ENCODE measurements at regions not wholly inside any gene's neighbourhood (a gene's known extent, or its start where the extent isn't known, plus 50 kb on each side); places are given as distances from the start of the nearest gene placed in this dataset.
A peak's percentile ranks its signal among the peaks of the same experiment; 100 is the strongest.

DNA sequence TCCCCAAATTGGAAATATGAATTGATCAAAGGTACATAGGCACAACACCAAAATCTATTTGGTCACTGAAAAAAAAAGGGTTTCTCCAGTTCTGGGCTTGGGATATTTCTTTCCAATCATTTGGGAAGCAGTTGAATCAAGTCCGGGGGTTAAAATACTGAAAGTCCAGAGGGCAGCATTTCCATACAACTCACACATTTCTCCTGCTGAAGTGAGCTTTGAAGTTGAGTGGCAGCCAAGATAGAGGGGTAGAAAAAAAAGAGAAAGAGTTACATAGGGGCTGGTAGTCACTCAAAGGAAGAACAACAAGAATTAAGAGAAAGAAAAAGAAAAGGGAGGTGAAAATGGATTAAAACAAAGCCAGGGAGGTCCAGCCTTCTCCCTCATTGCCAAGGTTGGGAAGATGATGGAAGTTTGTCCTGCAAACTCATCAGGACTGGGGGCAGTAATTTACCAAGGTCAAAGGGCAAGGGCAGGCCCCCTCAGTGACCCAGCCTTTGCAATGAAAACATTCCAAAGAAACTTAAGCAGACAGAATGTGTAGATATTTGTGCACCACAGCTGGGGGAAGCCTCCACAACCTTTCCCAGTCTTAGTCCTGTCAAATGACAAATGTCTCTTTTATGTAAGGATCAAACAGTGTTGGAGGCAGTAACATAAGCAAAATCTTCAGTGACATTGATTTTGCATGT lies 525.3 kb upstream of the JARID2 start:
- DNase-seq (ENCODE audit: low read depth) = no peak

DNA sequence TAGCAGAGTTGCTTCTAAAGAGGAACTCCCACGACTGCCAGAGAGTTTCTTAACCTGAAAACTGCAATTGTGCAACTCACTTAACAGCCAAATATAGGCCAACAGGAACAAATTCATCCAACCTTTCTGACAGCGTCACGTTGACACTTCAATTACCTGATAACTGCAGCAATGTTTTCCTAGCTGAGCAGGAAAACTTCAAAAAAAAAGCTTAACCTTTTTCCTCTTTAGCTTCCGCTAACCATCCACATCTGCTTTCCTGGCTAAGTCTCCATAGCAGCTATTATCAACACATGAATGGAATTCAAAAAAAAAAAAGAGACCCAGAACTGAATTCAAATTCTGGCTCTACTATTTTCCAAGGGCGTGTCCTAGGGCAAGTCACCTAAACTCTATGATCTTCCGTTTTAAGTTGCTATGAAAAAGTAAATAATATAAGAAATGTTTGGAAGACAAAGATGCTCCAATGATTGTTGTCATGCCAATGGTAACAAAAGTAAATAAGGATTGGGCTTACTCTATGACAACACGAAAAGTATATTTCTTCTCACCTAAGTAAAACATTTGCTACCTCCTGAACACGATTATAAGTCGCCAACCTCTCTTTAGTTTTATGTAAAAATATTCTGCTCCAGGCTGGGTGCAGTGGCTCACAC lies 524.6 kb upstream of the JARID2 start:
- no peak for DNase-seq (ENCODE audit: low read depth)

DNA sequence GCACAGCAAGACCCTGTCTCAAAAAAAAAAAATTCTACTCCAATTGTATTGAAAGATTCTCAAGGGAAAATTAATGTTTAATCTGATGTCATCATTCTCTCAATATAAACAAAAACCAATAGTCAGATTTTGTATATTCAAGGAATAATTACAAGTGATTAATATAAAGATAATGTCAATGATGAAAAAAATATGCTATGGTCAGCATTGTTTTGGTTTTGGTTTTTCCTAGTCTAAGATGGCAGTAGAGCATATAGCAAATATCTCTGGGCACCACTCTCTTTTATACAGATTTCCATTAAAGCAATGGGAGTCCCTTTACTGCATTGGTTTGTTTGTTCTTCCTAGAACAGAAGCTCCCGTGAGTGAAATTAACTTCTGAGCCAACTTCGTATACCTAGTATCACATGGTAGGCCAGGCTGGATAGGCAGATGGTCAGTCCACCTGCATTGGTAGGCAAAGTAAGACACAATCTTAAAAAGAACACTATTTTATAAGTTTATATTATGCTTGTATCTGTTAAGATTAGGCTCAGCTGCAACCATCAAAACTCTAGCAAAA lies 523.8 kb upstream of the JARID2 start:
- DNase-seq (ENCODE audit: low read depth) = no peak

DNA sequence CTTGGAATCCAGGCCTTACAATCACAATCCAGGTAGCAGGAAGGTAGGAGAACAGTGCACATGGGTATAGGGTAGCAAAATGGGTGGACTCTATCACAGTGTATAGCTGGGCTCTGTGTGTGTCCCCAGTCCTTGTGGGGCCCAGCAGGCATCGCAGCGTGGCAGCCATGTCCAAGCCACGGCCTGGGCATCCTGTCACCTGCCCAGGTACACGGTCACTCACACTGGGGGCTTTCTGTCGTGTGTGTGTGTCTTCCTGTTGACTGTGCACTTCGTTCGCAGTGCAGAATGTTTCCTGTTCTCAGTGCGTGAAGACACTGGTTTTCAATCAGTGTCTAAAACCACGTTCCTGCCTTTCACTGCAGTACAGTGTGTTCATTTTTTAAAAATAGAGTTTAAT lies 523.2 kb upstream of the JARID2 start:
- no peak for DNase-seq (ENCODE audit: low read depth)

DNA sequence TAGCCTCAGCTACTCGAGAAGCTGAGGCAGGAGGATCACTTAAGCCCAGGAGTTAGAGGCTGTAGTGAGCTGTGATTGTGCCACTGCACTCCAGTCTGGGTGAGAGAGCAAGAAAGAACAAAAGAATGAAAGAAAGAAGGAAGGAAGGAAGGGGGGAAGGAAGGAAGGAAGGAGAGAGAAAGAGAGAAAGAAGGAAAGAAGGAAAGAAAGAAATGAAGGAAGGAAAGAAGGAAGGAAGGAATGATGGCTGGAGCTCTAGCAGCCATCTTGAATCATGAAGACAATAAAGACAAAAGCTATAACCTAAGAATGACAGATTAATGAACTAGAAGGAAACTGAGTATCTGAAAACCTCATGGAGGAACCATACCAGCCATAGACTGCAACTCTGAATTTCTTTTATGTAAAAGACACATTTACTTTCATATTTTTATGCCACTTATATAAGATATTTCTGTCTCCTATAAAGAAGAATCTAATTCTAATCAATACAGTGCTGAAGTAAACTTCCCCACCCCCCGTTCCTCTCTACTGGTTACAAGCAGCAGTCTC lies 522.3 kb upstream of the JARID2 start:
- DNase-seq (ENCODE audit: low read depth) = no peak

DNA sequence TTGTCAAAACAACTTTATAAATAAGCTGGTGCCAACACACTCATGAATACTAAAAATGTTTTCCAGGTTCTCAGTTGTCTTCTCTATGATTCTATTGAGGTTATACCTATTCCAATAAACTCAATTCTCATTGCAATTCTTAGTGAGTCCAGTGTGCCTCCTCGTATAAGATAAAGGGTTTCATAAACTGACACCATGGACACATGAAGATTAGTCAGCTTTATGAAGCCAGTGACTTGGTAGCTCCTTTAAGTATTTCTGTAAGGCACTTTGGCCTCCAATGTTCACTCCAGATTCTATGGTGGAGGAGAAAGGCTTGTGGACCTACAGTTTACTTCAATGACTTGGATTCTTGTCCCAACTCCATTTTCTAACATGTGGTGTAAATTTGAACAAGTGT lies 521.3 kb upstream of the JARID2 start:
- no peak for DNase-seq (ENCODE audit: low read depth)

DNA sequence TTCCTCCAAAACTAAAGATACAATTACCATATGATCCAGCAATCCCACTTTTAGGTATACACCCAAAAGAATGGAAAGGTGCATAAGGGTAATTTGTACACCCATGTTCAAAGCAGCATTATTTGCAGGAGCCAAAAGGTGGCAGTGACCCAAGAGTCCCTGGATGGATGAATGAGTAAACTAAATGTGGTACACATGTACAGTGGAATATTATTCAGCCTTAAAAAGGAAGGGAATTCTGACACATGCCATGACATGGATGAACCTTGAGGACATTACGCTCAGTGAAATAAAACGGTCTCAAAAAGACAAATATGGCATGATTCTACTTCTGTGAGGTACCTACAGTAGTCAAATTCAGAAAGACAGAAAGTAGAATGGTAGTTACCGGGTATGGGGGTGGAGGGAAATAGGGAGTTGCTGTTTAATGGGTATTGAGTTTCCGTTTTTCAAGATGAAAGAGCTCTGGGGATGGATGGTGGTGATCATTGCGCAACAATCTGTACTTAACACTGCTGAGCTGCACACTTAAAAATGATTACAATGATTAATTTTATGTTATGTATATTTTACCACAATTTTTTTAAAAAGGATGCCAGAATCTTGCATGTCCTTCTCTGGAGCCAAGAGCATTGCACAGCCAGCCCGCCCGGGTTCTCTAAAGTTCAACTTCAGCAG lies 518.9 kb upstream of the JARID2 start:
- DNase-seq (ENCODE audit: low read depth) = no peak

DNA sequence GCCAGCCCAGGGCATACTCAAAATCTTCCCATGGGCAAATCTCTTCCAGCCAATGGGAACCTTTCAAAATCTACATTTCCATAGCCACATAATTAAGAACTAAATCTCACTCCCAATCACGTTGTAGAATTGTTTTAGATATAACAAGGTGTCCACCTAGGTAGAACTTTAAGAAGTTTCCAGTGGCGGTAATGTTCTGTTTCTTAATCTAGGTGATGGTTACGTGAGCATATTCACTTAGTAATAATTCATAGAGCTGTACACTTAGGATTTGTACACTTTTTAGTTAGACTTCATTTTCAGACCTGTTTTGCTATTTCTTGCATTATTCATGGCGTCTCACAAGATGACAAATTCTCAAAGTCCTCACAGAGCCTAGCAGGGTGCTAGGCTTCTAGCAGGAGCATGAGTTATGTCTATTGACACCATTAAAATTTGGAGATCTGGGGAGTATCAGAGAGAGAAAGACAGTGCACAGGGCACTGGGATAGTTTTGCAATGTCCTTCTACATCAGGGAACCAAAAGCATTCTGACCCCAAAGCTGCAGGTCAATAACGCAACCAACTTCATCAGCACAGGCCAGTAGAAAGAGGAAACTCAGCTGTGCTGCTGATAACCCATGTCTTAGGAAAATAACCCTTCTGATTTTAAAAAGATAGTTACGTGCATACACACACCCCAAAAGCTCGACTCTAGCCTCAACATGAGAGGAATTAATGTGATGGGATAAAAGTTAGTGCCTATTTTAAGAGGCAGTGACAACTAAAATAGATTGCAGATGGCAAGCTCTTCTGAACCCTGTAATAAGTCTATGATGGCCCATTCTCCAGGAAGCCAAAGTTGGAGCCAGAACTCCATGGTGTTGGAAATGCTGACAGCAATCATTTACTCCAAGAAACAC lies 518.1 kb upstream of the JARID2 start:
- DNase-seq (ENCODE audit: low read depth) = no peak

DNA sequence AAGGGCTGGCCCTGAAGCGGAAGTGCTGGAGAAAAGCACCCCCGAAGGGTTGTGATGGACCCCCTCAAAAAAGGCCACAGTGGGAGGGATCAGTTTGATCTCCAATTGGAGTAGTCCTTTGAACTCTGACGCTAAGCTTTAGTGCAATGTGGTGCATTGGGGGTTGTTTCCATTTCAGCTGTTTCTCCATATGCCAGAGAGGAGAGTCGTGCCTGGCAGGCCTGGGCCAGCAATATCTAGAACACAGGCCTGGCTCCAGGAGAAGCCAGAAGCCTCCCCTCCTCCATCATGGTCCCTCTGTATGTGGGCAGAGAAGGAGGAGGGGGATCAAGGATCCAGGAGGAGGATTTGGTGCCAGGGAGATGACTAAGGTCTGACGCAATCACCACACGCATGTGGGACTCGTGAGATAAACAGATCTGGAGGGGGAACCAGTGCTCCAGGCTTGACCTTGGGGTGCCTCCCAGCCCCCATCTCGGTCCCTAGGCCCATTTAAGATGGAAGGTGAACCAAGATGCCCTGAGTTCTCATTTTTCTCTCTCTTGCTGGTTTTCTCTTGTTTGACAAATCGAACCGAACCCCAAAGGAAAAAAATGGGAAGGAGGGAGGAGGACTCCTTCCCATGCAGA lies 517.4 kb upstream of the JARID2 start:
- DNase-seq (ENCODE audit: low read depth) = no peak

DNA sequence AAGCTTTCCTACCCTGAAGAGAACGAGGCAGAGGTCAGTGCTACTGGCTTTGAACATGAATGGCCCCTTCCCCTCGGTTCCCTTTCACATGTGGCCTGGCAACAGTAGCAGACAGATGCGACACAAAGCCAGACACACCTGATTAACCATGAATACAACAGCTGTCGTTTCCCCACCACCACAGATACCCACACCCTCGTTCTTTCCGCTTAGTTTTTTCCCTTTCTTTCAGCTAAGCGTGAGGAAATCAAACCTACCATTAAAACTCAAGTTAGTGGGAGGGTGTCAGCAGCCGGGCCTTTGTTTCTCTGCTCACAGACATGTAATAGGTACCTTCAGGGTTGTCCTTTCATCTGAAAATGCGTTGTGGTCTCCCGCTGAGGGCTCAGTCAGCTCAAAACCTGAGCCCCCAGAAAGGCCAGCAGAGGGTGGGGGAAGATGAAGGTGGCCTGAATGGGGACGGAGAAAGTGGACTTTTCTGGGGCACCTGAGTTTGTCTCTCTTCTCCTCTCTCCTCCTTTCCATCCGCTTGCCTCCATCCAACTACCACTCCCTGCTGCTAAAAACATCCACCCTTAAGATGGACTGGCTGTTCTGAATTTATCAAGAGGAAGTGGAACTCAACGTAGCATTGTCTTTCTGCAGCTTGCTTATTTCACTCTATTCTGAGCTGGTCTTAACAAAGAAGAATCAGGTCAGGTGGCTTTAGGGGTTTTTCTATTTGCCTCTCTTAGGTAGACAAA lies 516.6 kb upstream of the JARID2 start:
- no peak for DNase-seq (ENCODE audit: low read depth)

DNA sequence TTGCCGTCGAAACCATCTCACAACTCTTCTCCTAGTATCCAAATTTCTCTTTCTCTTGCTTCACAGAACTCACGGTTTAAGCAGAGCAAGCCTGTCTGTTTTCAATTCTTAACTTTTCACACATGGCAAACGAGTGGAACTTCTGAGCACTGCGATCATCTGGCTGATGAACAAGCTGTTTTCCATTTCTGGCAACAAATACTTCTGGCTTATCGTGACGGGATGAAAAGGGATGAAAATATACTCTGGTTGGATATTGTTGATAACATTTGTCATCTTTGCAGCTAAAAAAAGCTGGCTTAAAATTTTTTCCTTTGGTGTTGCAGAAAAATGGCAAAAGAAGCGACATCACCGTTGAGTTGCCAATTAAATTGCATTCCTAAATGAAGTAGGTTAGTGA lies 515.2 kb upstream of the JARID2 start:
- DNase-seq (ENCODE audit: low read depth) = no peak

DNA sequence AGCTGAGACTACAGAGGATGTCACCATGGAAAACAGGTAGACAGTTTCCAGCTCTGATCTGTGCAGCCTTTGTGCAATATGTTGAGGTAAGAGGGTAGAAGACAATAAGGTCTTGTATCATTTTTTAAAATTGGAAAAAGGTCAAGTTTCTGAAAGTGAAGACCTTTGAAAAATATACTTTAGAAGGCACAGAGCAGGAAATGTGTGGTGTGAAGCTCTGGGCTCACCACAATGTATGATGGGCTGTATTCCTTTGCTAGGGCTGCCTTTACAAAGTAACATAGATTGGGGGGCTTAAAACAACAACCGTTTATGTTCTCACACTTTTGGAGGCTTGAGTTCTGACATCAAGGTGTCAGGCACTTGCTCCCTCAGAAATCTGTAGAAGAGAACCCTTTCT lies 514.3 kb upstream of the JARID2 start:
- DNase-seq (ENCODE audit: low read depth) = no peak

DNA sequence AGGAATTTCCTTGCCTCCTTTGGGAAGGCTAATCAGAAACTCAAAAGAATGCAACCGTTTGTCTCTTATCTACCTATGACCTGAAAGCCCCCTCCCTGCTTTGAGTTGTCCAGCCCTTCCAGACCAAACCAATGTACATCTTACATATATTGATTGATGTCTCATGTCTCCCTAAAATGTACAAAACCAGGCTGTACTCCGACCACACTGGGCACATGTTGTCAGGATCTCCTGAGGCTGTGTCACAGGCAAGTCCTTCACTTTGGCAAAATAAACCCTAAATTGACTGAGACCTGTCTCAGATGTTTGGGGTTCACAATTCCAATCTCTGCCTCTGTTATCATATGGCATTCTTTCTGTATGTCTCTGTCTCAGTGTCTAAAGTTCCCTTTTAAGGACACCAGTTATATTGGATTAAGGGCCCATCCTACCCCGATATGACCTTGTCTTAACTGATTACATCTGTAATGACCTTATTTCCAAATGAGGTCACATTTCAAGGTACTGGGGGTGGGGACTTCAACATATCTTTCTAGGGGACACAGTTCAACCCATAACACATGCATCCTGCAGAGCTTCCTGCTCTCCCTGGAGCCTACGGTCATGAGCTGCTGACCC lies 513.5 kb upstream of the JARID2 start:
- DNase-seq (ENCODE audit: low read depth) = no peak

DNA sequence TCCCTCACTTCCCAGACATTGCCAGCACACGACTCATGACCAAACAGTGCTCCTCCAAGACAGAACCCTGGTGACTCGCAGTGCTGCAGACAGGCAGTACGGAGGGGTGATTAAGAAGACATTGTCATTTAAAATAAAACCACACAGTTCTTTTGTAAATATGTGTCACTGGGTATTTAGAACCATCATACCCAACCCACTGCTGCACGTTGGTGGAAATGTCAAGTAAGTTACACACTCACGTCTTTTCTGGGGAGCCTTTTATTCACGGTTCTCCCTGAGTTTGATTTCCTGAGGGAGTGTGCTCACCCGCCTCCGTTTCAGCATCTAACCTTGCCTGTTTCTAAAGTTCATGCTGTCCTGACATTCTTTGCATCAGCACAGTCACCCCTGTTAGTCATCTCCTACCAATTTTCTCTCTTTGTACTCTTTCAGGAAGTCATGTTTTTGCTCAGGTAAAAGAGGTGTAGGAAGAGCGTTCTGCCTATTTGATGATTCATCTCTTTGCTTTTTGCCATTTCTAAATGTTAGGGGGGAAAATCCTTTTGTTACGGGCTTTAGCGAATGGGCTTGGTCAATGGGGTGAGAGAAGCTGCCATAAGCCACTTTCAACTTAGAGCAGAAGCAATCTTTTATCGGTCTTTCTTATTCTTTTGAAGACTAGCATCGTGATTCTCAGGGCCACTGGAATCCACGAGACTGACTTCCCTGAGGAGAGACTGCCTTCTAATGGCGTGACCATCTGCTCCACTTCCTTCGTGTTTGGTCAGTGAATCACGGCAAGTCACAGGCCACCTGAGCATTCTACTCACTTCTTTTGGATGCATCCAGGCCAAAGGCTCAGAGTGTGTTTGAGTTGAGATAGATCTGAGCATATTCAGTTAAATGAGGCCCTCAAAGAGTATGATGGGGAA lies 512.8 kb upstream of the JARID2 start:
- peak; percentile 73 for DNase-seq (ENCODE audit: low read depth)

DNA sequence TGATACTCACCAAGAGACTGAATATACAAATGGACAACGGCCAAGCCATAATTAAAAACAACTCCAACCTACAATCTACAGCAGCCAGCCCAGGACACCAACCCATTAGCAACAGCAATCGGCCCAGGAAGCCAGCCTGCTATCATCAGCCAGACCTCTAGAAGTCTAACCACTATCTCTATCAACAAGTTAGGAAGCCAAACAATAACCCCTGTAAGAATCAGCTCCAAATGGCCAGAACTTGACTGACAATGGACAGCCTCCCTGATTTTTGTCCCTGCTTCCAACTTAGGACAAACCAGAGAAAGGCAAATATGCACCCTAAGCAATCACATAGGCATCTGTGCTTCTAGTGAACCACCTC lies 511.8 kb upstream of the JARID2 start:
- DNase-seq (ENCODE audit: low read depth) = no peak

DNA sequence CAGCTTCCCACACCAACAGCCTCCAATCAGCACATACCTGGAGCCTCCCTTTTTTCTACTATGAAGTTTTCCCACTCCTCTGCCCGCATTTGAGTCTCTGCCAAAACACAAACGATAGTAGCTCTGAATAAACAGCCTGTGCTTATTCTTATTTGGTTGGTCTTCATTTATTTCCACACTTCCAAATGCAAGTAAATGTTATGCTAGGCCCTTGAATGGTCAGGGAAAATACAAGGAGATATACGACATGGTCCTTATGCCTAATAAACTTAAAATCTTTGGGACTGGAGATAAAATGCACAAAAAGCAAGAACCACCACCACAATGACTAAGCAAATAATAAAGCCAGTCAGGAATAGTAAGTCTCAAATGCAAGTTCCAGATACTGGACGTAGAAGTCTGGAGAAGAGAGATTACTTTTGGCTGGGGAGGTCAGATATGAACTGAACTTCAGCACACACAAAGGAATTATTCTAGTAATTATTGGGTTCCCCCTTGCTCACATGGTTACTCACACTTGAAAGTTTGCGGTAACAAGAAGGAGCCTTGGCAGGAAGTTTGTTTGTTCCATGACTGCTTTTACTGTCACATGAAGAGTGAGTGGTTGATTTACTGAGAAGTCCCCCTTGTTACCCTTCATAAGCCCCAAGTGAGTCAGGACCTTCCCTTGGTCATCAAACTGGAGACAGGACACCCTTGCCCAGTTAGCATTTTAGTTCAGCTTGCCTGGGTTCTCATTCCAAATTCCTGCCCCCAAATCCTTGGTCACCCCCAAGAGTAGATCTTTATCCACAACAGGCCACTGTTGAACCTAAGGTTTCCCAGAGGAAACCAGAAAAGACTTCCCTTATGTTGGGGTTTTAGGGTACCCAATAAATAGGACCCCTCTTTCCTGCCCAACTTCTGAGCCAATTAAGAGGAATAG lies 511.2 kb upstream of the JARID2 start:
- DNase-seq (ENCODE audit: low read depth) = peak; percentile 52

DNA sequence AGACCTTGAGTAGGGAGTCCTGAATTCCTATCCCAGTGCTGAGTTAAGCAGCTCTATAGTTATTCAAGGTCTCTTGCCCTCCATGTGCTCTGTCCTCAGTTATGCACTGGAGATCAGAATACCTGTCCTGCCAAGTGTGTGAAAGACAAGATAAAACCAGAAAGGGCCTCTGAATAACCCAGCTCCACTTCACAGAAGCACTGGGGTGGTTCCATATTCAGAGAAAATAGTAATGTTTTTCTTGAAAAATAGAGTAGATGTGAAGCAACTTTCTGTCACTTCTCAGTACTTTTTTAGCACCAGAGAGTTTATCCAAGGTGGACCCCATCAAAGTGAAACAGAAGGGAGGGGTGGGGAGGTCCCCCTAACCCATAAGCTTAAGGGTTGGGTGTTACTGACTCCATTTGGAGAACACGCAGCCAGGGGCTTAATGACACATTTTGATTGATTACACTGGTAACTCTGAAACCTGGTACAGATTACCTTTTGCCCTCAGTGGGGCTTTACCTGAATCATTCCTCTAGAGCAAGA lies 509.8 kb upstream of the JARID2 start:
- DNase-seq (ENCODE audit: low read depth) = no peak

DNA sequence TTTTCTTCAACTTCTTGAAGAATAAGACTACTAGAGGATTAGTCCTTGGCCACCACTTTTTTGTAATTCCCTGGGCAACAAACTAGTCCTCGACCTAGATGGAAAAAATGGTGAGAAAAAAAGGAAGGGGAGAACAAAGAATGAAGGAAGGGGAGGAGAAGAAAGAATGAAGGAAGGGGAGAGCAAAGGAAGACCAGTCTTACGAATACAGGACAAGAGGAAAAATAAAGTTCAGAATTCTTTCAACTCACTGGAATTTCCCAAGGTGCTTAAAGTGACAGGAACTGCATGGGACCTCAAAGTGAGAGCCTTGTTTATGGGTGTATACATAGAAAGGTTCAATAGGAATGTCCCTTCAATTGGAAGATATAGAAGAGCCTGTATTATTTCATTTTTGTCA lies 509.3 kb upstream of the JARID2 start:
- no peak for DNase-seq (ENCODE audit: low read depth)

Measured in stimulated activated CD4-positive, alpha-beta T cell treated with anti-CD3 and anti-CD28 coated beads, Interleukin-2, amount 100 ng/mL, for 4 hours (primary cell).